AG04450 (cell line): ENCODE measurements at regions not wholly inside any gene's neighbourhood (a gene's known extent, or its start where the extent isn't known, plus 50 kb on each side); places are given as distances from the start of the nearest gene placed in this dataset.

Source experiments
- CTCF ChIA-PET: fragments of 300-600, 350-600 bp; formaldehyde crosslinking; extraction: SDS; loops from one replicate; lab custom pipeline; 2022; ENCODE audit warnings: antibody characterized with exemption, inconsistent platforms; lab: Charles Lee
- POLR2A ChIA-PET: fragments of 350-600 bp; formaldehyde crosslinking; extraction: SDS; loops from one replicate; lab custom pipeline; 2021; ENCODE audit warnings: antibody characterized with exemption, inconsistent platforms; lab: Yijun Ruan, JAX
- DNase-seq: peaks from one replicate; pipeline ENCODE4 v3.0.0-alpha.2; 2011; ENCODE audit warnings: low read depth, low spot score
- H3K27ac ChIP-seq: one replicate; pipeline ENCODE4 v1.5.1; 2012; ENCODE audit warnings: low read depth, low read length, control low read depth
- H3K27me3 ChIP-seq: one replicate; pipeline ENCODE4 v1.6.0; 2012; ENCODE audit warnings: low read length; ENCODE audit not compliant: control insufficient read depth, insufficient read depth
- H3K4me3 ChIP-seq: 2 replicates; pipeline ENCODE4 v1.5.1; 2011; ENCODE audit warnings: mild to moderate bottlenecking, low read depth, low read length, control low read depth
- H3K9me3 ChIP-seq: 2 replicates; pipeline ENCODE4 v1.5.1; 2012; ENCODE audit warnings: low read length; ENCODE audit not compliant: control insufficient read depth, insufficient read depth
- TF ChIP-seq, protein P1 (sequence below): IDR thresholded peaks from 2 replicates; pipeline ENCODE4 v1.5.1; 2011; ENCODE audit warnings: low read depth, low read length, control low read depth, inconsistent platforms

- DNase-seq = no peak
- H3K4me3 ChIP-seq = no peak overlapping the region
- no peak overlapping the region for H3K27ac ChIP-seq
- H3K27me3 ChIP-seq = no peaks in the 10 kb centered on the region
- H3K9me3 ChIP-seq = no peaks in the 10 kb centered on the region
- TF ChIP-seq, protein P1, sequence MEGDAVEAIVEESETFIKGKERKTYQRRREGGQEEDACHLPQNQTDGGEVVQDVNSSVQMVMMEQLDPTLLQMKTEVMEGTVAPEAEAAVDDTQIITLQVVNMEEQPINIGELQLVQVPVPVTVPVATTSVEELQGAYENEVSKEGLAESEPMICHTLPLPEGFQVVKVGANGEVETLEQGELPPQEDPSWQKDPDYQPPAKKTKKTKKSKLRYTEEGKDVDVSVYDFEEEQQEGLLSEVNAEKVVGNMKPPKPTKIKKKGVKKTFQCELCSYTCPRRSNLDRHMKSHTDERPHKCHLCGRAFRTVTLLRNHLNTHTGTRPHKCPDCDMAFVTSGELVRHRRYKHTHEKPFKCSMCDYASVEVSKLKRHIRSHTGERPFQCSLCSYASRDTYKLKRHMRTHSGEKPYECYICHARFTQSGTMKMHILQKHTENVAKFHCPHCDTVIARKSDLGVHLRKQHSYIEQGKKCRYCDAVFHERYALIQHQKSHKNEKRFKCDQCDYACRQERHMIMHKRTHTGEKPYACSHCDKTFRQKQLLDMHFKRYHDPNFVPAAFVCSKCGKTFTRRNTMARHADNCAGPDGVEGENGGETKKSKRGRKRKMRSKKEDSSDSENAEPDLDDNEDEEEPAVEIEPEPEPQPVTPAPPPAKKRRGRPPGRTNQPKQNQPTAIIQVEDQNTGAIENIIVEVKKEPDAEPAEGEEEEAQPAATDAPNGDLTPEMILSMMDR = no peak
- CTCF ChIA-PET = no interaction called here
- POLR2A ChIA-PET = no interaction called here
Observed at GRCh38 chr1:104746994-104747393, 997.3 kb downstream of the AMY1C start.

GRCh38 chr1:104760017-104760416 lies 1010.3 kb downstream of the AMY1C start:
- H3K4me3 ChIP-seq = no peak overlapping the region
- no peak for DNase-seq
- ChIA-PET CTCF (no interaction called here), POLR2A (no interaction called here)
- no peaks in the 10 kb centered on the region for H3K9me3 ChIP-seq
- TF ChIP-seq, protein P1 = no peak
- H3K27me3 ChIP-seq = no peaks in the 10 kb centered on the region
- H3K27ac ChIP-seq = no peak overlapping the region

DNA sequence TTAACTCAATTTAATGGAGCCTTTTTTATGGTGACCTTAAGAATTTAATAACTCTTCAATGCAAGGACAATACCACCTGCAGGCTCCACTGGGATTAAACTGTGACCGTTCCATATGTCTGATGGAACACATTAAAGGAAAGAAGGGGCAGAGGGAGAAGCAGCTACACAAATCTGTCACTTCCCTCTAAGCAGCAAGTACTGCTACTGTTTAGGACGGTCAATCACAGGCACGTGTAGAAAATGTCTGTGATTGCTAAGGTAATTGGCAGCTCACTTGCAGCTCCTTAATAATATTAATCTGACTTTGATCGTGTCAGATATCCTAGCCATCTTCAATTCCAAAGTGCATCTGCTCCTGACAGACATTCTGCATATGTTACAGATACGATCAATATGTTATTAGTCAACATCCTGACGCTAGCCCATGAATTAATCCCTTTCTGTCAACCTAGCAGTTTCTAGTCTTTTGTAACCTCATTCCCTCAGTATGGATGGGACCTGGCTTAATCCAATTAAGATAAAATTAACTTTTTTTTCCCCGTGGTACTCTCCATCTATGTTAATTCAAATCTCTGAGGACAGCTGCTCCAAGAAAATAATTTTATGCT lies 1012.4 kb downstream of the AMY1C start:
- ChIA-PET POLR2A (no interaction called here), CTCF (no interaction called here)
- no peaks in the 10 kb centered on the region for H3K27me3 ChIP-seq
- H3K9me3 ChIP-seq = no peaks in the 10 kb centered on the region; the same call in 1 of the 2 replicates
- H3K4me3 ChIP-seq = no peak overlapping the region
- DNase-seq = no peak
- H3K27ac ChIP-seq = no peak overlapping the region
- TF ChIP-seq, protein P1 = no peak

DNA sequence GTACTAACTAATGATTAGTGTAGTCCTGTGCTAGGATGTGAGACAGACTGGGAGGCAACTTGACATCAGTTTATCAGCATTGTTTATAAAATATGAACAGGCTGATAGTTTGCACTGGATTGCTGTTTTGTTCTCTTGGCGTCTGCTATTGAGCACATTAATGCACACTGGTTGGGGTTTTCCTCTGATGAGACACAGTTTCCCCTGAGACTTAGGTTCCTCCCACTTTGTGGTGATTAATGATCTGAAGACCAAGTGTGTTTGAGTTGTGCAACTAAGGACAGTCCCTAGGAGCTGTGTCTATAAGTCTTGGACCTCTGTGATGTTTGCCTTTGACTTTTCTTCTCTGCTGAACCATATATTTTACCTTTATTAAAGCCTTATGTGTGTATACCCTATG lies 1015.4 kb downstream of the AMY1C start:
- POLR2A ChIA-PET = no interaction called here
- DNase-seq = no peak
- Histone ChIP-seq H3K9me3 (peaks cover 4% of the 10 kb centered on the region), H3K27ac (no peak overlapping the region), H3K4me3 (no peak overlapping the region), H3K27me3 (no peaks in the 10 kb centered on the region)
- TF ChIP-seq, protein P1 = no peak
- CTCF ChIA-PET = no interaction called here

DNA sequence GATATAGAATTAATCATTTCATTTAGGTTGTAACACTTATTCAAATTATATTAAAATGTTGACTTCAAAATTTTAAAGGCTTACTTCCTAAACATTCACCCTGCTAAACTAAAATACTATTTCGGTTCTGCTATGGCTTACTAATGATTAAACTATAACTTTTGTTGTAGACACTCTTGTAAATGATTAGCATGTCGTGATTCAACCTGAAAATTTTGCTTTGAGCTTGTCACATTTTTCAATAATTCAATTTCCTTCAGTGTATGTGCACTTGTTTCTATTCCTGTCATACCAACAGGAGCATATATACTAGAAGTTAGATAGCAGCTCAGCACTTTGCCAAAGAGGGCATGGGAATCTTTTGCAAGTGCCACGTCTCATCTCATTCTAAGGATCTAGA lies 1018.8 kb downstream of the AMY1C start:
- Histone ChIP-seq H3K27ac (no peak overlapping the region), H3K27me3 (no peaks in the 10 kb centered on the region), H3K9me3 (peaks cover 4% of the 10 kb centered on the region), H3K4me3 (no peak overlapping the region)
- no peak for DNase-seq
- TF ChIP-seq, protein P1 = no peak
- CTCF ChIA-PET = no interaction called here
- POLR2A ChIA-PET = no interaction called here
